HepG2 (cell line): ENCODE measurements at regions not wholly inside any gene's neighbourhood (a gene's known extent, or its start where the extent isn't known, plus 50 kb on each side); places are given as distances from the start of the nearest gene placed in this dataset.

Experiments
- EZH2 ChIP-seq: conservative IDR thresholded peaks from 2 replicates; pipeline ENCODE4 v1.6.1; 2012; ENCODE audit warnings: mild to moderate bottlenecking, low read depth, low read length, moderate library complexity
- MZF1 ChIP-seq: sonication (generic); formaldehyde crosslinking; IDR thresholded peaks from 2 replicates; pipeline ENCODE4 v1.8.1; 2023; ENCODE audit warnings: mild to moderate bottlenecking, missing genetic modification reagents, borderline replicate concordance
- NR2F6 ChIP-seq, 2 experiments: IDR thresholded peaks; 2 replicates each; pipeline ENCODE4 v1.6.1; 2016; ENCODE audit warnings: antibody characterized with exemption in 1 of 2, mild to moderate bottlenecking in 1 of 2
- SRF ChIP-seq: IDR thresholded peaks from 2 replicates; pipeline ENCODE4 v1.6.1; 2011; ENCODE audit warnings: mild to moderate bottlenecking, low read depth, low read length, moderate library complexity
- TAF1 ChIP-seq: sonication (generic); formaldehyde crosslinking; IDR thresholded peaks from 2 replicates; pipeline ENCODE4 v1.4.0; 2020; ENCODE audit warnings: missing genetic modification reagents
- ZNF121 ChIP-seq: sonication (generic); formaldehyde crosslinking; IDR thresholded peaks from 2 replicates; pipeline ENCODE4 v1.5.0; 2020; ENCODE audit warnings: mild to moderate bottlenecking, missing genetic modification reagents
- ZNF280D ChIP-seq: sonication (generic); formaldehyde crosslinking; IDR thresholded peaks from 2 replicates; pipeline ENCODE4 v1.5.1; 2020; ENCODE audit warnings: mild to moderate bottlenecking, missing genetic modification reagents
- TF ChIP-seq, protein P1 (sequence below): sonication (generic); formaldehyde crosslinking; IDR thresholded peaks from 2 replicates; pipeline ENCODE4 v1.4.0; 2020; ENCODE audit warnings: missing genetic modification reagents, borderline replicate concordance

GRCh38 chr21:16218682-16219343, 489.0 kb downstream of the USP25 start:
- no peak for TF ChIP-seq MZF1
- no peak for TF ChIP-seq SRF
- TF ChIP-seq, protein P1, sequence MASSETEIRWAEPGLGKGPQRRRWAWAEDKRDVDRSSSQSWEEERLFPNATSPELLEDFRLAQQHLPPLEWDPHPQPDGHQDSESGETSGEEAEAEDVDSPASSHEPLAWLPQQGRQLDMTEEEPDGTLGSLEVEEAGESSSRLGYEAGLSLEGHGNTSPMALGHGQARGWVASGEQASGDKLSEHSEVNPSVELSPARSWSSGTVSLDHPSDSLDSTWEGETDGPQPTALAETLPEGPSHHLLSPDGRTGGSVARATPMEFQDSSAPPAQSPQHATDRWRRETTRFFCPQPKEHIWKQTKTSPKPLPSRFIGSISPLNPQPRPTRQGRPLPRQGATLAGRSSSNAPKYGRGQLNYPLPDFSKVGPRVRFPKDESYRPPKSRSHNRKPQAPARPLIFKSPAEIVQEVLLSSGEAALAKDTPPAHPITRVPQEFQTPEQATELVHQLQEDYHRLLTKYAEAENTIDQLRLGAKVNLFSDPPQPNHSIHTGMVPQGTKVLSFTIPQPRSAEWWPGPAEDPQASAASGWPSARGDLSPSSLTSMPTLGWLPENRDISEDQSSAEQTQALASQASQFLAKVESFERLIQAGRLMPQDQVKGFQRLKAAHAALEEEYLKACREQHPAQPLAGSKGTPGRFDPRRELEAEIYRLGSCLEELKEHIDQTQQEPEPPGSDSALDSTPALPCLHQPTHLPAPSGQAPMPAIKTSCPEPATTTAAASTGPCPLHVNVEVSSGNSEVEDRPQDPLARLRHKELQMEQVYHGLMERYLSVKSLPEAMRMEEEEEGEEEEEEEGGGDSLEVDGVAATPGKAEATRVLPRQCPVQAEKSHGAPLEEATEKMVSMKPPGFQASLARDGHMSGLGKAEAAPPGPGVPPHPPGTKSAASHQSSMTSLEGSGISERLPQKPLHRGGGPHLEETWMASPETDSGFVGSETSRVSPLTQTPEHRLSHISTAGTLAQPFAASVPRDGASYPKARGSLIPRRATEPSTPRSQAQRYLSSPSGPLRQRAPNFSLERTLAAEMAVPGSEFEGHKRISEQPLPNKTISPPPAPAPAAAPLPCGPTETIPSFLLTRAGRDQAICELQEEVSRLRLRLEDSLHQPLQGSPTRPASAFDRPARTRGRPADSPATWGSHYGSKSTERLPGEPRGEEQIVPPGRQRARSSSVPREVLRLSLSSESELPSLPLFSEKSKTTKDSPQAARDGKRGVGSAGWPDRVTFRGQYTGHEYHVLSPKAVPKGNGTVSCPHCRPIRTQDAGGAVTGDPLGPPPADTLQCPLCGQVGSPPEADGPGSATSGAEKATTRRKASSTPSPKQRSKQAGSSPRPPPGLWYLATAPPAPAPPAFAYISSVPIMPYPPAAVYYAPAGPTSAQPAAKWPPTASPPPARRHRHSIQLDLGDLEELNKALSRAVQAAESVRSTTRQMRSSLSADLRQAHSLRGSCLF (CRISPR knock-in tag) = no peak
- no peak for TF ChIP-seq TAF1
- TF ChIP-seq ZNF280D (CRISPR knock-in tag) = no peak
- no peak for TF ChIP-seq NR2F6 (IDR thresholded peaks at IDR 0.05)
- no peak for TF ChIP-seq NR2F6 (CRISPR knock-in tag; IDR thresholded peaks at IDR 0.05)
- no peak for TF ChIP-seq ZNF121
- TF ChIP-seq EZH2 = no peak
